ENCODE measurements at regions not wholly inside any gene's neighbourhood (a gene's known extent, or its start where the extent isn't known, plus 50 kb on each side); places are given as distances from the start of the nearest gene placed in this dataset.

GRCh38 chr10:113360870-113361269 lies 192.0 kb upstream of the HABP2 start:
- TF ChIP-seq CTCF (IDR thresholded peaks at IDR 0.05; ENCODE audit: low read depth, low read length) (no peak), EZH2phosphoT487 (IDR thresholded peaks at IDR 0.05; ENCODE audit: low read depth) (no peak)

All from OCI-LY3 (cell line).